NCI-H2107 (cell line): ENCODE measurements at regions not wholly inside any gene's neighbourhood (a gene's known extent, or its start where the extent isn't known, plus 50 kb on each side); places are given as distances from the start of the nearest gene placed in this dataset.
"Not testable (repeated sequence)": the region's sequence is repeated elsewhere in the genome, so short reads cannot be mapped to it uniquely, and the experiment has no call there.

Experiments used
- DNase-seq: peaks from one replicate; lab custom pipeline; 2025; lab: John Stamatoyannopoulos, UW

DNA sequence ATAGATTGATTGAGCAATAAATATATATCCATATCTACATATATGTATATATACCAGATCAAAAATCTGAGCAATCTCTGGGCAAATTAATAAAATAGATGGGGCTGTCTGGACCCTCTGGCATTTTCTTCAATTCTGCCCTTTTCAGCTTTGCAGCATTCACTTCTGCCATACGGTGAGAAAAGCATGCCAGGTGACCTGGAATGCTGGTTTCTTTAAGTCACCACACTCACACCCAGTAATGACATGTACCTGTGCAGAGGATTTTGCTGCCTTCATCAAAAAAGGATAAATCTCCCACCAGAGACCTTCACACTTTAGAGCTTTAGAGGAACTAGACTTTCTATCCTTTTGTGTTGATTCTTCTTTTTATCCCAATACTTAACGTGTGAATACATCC, 223.2 kb upstream of the NFIA start:
- DNase-seq, result no peak

DNA sequence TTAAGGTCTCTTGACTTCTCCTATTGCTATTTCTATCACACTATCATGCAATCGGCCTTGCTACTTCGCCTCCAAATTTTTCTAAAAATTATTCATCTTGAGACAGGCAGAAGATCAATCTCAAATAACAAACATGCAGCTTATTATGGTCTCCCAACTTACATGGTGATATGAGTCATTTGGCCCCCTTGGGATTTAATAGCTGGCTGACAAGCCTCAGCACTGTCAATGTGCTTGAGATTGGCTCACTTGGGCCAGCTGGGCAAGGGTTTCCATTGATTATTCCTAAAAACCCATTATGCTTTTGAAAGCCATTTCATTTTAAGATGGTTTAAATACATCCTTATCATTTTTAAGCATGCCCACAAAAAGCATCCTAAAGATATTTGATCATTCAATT, 224.5 kb upstream of the NFIA start:
- DNase-seq, result no peak

DNA sequence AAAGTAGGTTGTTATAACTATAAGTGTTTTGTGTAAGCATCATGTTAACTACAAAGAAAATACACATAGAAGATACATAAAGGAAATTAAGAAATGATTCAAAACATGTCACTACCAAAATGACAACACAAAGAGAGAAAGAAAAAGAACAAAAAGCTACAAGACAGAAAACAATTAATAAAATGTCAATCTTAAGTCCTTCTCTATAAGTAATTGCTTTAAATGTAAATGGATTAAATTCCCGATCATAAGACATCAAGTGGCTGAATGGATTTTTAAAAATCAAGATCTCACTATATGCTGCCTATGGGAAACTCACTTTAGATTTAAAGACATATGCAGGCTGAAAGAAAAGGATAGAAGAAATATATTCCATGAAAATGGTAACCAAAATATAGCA, 232.3 kb upstream of the NFIA start:
- no peak for DNase-seq

DNA sequence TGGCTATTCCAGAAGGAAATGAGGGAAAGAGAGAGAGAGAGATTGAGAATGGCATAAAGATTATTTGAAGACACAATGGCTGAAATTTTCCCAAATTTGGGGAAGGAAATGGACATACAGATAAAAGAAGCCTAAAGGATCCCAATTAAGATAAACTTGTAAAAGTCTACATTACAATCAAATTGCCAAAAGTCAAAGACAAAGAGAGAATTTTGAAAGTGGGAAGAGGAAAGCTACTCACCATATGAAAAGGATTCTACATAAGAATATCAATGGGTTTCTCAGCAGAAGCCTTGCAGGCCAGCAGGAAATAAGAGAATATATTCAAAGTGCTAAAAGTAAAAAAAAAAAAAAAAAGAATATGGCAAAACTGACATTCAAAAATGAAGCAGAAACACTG, 233.0 kb upstream of the NFIA start:
- DNase-seq, result no peak

DNA sequence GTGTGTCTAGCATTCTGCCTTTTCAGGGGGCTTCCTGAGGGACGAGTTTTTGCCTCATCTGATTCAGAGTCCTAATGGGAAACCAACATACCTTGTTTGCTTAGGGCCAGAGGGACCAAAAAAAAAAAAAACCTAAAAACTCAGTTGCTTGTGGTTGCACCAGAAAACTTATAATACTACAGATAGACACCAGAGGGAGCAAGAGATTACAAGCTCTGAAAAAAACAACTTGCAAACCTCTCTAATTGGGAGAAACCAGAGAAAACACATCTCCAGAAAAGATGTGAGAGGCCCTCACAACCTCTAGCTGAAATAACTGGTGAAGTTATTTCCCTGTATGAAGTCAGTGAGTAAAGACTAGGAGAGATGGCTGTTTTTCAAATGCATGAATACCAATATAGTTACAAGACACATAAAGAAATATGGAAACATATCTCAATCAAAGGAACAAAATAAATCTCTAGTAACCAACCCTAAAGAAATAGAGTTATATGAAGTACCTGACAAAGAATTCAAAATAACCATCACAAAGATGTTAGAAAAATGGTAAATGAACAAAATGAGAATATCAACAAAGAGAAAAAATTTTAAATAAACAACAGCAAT, 233.7 kb upstream of the NFIA start:
- DNase-seq, result no peak

DNA sequence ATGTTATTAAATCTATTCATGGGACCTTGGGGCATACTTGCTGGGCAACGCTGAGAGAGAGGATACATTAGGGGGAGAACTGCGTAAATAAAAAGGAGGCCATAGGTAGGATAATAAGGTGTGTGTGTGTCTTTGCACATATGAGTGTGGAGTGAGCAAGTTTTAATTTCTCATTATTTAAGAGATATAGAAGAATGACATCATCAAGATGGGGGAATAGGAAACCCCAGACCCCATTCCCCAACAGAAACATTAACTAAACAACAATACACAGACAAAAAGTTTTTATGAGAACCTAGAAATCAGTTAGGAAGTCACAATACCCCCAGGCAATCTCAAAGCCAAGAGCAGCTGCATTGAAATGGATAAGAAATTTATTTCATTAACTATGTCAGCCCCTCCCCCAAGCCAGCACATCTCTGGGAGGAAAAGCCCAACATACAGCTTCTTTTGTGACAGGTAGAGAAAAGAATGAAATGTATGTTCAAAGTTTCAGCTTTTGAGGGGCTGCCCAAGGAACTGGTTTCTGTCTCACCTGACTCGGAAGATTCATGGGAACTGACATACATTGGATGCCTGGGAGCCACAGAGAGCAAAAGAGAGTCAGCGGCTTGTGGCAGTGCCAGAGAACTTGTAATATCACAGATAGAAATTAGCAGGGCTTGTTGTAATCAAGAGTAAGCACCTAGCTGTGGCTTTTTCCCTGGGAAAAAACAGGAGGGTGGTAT, 234.3 kb upstream of the NFIA start:
- DNase-seq, result no peak

DNA sequence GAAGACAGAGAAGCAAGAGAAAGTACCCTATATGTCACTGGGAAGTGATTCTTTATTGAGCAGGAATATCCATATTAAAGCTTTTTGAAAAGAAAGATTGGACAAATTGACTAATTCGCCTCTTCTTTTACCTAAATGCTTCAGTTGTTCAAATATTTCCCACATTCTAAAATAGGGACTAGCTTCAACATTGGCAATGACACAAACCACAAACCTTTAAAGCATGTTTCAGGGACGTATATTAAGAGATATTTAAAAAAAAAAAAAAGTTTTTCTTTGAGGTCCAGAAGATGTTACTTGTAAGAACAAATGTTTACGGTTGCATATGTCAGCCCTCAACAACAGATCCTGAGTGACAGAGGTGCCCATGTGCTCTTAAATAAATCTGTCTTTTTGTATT, 235.0 kb upstream of the NFIA start:
- no peak for DNase-seq

DNA sequence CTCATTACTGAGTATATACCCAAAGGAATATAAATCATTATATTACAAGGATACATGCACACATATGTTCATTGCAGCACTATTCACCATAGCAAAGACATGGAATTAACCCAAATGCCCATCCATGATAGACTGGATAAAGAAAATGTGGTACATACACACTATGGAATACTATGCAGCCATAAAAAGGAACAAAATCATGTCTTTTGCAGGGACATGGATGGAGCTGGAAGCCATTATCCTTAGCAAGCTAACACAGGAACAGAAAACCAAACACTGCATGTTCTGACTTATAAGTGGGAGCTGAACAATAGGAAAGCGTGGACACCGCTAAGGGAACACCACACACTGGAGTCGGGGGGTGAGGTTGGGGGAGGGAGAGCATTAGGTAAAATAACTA, 236.7 kb upstream of the NFIA start:
- DNase-seq, result not testable (repeated sequence)

DNA sequence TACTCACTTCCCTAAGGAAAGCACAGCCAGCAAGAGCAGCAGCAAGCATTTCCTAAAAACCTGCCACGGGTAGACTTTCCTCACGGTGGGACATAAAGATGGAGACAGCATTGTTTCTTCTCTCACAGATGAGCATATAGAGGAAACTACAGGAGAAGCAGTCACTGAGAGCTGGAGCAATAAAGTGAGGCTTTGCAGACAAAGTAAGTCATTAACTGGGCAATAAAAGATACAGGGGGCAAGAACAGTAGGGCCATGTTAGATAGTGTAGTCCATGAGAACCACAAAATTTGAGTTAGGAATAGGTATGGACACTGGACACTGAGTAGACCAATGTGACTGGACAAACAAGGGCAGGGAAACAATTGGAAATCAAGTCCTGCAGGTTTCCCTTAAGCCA, 240.1 kb upstream of the NFIA start:
- DNase-seq, result no peak

DNA sequence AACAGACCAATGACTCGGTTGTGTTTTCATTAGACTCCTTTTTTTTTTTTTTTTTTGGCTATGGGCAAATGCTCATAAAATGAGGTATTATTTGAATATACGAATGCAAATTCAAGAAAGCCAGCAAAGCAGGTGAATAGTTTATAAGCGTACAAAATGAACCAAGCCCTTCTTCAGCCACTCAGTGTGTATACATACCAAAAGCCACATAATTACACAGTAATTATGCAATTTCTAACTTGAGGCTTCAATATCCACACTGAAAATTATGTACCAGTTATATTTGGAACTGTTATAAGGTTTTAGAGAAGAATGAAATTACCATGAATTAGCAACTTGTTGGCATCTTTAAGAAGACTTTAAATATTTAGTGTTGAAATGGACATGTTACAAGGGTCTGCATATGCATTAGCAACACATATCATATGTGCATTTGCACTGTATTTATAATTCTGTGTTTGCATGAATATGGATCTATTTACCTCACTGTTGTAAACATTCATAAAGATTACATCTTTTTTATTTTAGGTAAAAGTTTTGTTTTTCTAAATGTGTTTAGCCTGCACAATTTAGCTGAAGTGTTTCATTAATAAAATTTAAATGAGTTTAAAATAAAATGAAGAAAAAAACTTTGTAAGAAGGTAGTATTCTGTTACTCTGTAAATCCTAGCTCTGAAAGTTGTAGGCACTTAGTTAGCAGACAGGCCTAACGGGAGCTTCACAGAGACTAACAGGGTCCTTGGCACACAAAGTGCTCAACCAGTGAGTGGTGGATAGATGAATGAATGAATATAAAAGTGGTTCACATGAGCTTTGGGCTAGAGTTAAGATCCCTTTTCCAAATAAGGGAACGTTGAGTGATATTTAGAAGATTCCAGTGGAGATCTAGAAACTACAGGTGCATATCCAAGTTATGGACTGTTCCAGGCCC, 241.0 kb upstream of the NFIA start:
- no peak for DNase-seq

DNA sequence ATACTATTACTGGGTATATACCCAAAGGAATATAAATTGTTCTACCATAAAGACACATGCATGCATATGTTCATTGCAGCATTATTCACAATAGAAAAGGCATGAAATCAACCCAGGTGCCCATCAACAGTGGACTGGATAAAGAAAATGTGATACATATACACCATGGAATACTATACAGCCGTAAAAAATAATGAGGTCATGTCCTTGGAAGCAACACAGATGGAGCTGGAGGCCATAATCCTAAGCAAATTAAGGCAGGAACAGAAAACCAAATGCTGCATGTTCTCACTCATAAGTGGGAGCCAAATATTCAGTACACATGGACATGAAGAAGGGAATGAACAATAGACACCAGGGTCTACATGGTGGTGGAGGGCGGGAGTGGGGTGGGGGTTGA, 241.9 kb upstream of the NFIA start:
- not testable (repeated sequence) for DNase-seq

DNA sequence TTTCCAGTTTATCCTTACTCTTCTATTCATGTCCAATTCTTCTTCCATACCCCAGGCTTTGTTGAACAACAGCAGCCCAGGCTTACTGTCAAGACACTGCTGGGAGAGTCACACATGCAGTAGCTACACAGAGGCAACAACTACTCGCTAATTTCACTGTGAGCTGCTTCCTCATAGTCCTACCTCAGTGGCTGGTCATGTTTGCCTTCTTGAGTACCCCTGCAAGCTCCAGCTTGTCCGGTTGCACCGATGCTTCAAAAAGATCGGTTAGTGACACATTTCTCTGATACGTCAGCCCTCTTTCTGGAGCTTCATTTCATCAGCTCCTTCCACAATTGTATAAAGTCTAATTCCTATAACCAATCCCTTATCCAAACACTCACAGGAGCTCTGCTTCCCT, 246.7 kb upstream of the NFIA start:
- DNase-seq, result no peak

DNA sequence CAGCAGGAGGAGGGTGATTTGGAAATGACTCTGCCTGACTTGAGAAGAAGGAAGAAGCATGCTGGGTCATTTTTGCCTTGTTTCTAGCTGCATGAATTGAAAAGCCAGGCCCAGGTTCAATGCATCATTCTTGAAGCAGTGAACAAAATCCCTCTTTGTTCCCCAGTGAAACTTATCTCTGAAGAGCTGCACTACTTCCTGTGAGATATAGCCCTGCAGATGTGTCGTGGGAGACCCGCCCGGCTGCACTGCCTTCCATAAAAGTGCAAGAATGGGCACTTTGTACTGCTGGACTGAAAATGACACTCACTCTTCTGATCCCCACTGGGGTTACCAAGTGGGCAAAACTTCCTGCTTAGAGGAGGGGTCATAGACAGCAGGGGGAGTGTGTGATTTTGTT, 249.2 kb upstream of the NFIA start:
- no peak for DNase-seq

DNA sequence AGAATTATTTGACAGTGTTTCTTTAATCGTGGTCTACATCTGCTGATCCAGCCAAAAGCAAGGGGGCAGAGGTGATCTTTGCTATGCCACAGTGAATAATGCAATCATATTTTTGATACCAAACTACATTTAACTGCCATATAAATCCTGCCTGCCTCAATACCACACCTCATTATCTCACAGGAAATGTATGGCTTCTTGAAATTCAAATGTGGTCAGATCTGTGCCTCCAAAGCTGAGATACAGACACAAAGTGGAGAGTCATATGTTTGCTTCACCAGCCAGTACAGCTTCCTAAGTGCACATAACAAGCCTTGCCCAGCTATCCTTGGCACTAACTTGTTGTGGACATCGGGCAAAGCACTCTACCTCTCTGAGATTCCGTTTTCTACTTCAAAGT, 250.0 kb upstream of the NFIA start:
- no peak for DNase-seq

DNA sequence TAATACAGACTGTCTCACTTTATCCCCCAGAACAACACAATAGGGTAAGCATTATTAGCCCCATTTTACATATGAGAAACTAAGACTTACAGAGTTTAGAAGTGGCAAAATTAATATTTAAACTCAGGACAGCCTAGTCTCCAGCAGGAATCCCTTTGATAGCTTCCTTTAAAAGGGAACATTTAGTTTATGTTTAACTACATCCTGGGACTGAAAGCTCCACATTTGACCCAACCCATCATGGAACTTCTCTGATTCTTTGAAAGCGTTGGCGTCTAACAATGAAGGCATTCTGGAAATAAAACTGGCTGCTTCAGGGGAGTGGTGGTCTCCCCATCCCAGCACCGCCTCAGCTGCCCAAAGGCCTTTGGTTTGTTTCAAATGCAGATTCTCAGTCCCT, 250.6 kb upstream of the NFIA start:
- no peak for DNase-seq

DNA sequence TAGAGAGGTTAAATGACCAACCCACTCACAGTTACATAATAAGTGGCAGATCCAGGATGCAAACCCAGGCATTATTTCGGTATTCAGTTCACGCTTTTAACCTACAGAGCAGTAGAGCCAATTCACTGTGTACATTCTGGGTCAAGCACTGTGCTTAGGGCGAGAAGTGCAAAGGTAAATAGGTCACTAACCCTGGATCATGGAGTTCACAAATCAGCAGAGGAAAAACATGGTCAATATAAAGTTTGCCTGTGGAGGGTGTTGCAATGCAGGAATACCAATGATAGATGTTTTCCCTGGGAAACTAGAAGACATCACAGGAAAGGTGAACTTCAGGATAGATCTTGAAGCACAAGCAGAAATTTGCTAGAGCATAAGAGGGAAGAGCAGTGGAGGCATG, 253.4 kb upstream of the NFIA start:
- no peak for DNase-seq

DNA sequence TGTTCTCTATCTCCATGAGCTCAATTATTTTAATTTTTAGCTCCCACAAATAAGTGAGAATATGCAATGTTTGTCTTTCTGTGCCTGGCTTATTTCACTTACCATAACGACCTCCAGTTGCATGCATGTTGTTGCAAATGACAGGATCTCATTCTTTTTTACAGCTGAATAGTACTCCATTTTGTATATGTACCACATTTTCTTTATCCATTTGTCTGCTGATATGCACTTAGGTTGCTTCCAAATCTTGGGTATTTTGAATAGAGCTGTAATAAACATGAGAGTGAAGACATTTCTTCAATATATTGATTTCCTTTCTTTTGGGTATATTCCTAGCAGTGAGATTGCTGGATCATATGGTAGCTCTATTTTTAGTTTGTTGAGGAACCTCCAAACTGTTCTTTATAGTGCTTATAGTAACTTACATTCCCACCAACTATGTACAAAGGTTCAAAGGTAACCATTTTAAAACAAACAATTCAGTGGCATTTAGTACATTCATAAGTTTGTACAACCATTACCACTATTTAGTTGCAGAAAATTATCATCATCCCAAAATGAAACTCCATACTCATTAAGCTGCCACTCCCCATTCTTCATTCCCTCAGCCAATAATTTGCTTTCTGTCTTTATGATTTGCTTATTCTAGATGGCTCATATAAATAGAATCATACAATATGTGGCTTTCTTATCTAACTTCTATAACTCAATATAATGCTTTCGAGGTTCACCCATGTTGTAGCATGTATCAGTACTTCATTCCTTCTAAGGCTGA, 255.9 kb upstream of the NFIA start:
- no peak for DNase-seq

DNA sequence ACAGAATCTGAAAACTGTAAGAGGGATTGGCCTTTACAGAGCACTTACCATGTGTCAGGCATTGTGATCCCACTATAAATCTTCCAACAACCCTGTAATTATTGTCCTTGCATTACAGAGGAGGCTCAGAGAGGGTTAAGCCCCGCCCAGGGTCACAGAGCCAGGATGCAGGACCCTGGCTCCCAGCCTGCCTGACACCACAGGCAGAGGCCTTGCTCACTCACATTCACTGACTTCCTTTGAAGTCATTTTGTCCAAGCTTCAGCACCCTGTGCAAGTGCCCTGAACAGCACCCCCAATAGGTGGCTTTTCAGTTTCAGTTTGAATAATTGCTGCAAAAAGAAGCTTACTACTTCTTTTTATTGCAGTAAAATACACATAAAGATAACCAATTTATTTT, 256.8 kb upstream of the NFIA start:
- no peak for DNase-seq

DNA sequence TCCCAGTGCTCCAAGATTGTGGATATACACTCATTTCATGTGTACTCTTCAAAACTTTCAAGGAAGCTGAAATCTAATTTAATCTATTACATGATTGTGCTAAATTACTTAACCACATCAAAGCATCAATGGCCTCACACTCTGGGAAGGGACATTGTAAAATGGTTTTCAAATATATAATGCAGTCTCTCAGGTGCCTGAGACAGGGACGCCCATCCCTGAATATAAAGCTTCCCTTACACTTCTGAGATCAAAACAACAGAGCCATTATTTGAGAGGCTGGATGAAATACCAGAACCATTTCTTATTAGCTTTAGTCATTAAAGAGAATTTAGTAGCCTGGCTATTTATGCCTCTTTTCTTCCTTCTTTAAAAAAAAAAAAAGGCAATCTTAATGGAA, 259.2 kb upstream of the NFIA start:
- DNase-seq, result no peak

DNA sequence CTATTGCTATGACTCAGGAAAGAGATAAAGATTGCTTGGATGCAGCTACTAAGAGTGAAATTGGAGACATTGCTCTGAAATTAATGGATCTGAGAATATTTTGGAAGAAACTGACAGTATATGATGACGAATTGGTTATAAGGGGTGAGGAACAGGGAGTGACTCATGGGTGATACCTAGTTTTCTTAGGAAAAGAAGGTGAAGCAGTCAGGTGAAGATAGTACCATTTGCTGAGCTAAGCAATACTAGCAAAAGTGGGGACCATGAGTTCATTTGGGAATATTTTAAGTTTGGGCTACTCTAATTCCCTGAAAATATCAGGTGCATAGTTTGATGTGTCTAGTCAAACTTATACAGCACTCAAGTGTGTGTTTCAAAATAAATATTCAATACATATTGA, 260.1 kb upstream of the NFIA start:
- no peak for DNase-seq

DNA sequence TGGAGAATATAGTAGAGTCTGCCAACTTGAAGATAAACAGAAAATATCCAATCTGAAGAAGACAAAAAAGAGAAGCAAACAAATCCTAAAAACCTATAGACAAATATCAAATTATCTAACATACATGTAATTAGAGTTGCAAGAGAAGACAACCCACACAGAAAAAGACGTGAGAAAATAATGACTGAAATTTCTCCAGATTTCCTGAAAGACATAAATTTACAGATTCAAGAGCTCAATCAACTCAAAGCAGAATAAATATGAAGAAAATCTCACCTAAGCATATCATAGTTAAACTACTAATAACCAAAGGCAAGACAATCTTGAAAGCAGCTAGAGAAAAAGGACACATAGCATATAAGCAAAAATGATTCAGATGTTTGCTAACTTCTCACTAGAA, 261.2 kb upstream of the NFIA start:
- no peak for DNase-seq

DNA sequence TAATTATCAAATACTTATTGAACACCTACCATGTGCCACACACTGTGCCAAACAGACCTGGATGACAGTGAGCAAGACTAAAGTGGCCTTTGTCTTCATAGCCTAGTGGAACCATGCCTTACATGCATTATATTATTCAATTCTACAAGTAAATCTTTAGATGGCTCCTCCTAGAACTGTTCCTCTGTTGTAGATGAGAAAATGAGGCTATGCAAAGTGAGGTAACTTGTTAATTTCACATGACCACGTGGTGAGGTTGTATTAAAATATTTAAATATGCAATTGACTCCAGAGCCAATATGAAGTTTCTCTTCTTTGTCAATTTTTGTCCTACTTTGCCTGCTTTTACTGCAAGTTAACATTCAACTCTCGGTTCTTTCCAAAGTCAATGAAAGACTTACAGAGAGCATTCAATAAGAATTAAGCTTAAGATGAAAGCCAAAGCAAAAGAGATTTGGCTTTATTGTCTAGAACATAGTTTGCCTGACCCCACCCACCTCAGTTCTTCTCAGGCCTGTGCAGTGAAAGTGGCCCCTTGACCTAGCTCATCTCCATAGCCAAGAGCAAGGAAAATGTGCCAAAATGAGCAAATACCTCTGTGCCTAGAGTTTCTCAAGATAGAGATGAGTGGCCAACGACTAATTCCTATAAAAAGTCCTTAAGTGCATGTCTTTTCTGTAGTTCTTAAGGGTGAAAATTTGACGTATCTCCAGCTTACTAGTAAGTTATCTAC, 263.2 kb upstream of the NFIA start:
- DNase-seq, result no peak
